Neural cell (in vitro differentiated cells): ENCODE measurements at regions not wholly inside any gene's neighbourhood (a gene's known extent, or its start where the extent isn't known, plus 50 kb on each side); places are given as distances from the start of the nearest gene placed in this dataset.

Experiments used
- H2AFZ ChIP-seq: fragments of 200-600, 300-800 bp; sonication (generic), shearing (Covaris generic); 2 replicates; pipeline ENCODE4 v1.6.0; 2014; ENCODE audit warnings: low read depth, mild to moderate bottlenecking, antibody characterized with exemption, low read length, moderate library complexity
- H3F3A ChIP-seq: fragments of 200-600 bp; shearing (Covaris generic); 2 replicates; pipeline ENCODE4 v1.6.1; 2016; ENCODE audit warnings: mild to moderate bottlenecking, moderate library complexity, mixed read lengths, antibody characterized with exemption, low read length; ENCODE audit not compliant: insufficient read depth, poor library complexity, severe bottlenecking
- H3K27ac ChIP-seq: fragments of 200-600, 300-800 bp; sonication (generic), shearing (Covaris generic); 2 replicates; pipeline ENCODE4 v1.5.1; 2014; ENCODE audit warnings: mild to moderate bottlenecking, low read length, moderate library complexity
- H3K27me3 ChIP-seq: fragments of 300-800, 200-600 bp; sonication (generic), shearing (Covaris generic); 2 replicates; pipeline ENCODE4 v1.6.0; 2014; ENCODE audit warnings: mild to moderate bottlenecking, low read depth, low read length, moderate library complexity; ENCODE audit not compliant: insufficient read depth
- H3K36me3 ChIP-seq: fragments of 300-800, 200-600 bp; sonication (generic), shearing (Covaris generic); 2 replicates; pipeline ENCODE4 v1.5.1; 2014; ENCODE audit warnings: mild to moderate bottlenecking, antibody characterized with exemption, low read length, moderate library complexity; ENCODE audit not compliant: insufficient read depth
- H3K4me2 ChIP-seq: fragments of 300-800, 200-600 bp; sonication (generic), shearing (Covaris generic); 2 replicates; pipeline ENCODE4 v1.6.0; 2014; ENCODE audit warnings: mild to moderate bottlenecking, low read length
- H3K4me3 ChIP-seq: fragments of 300-800, 200-600 bp; sonication (generic), shearing (Covaris generic); 2 replicates; pipeline ENCODE4 v1.5.1; 2014; ENCODE audit warnings: mild to moderate bottlenecking, low read length, moderate library complexity
- H3K79me2 ChIP-seq: fragments of 200-600 bp; shearing (Covaris generic); replicated peaks from 2 replicates; pipeline ENCODE4 v1.6.0; 2014; ENCODE audit warnings: mild to moderate bottlenecking, low read length, moderate library complexity; ENCODE audit not compliant: insufficient read depth
- H3K9ac ChIP-seq: fragments of 300-800, 200-600 bp; sonication (generic), shearing (Covaris generic); 2 replicates; pipeline ENCODE4 v1.6.1; 2016; ENCODE audit warnings: mild to moderate bottlenecking, low read length, mixed read lengths
- H3K9me2 ChIP-seq: fragments of 200-600 bp; shearing (Covaris generic); 2 replicates; pipeline ENCODE4 v1.6.1; 2016; ENCODE audit warnings: mild to moderate bottlenecking, low read length, mixed read lengths; ENCODE audit not compliant: insufficient read depth
- H3K9me3 ChIP-seq: fragments of 200-600, 300-800 bp; sonication (generic), shearing (Covaris generic); 2 replicates; pipeline ENCODE4 v1.6.1; 2016; ENCODE audit warnings: mild to moderate bottlenecking, mixed run types, low read length, moderate library complexity, mixed read lengths
- H4K20me1 ChIP-seq: fragments of 200-600 bp; shearing (Covaris generic); 2 replicates; pipeline ENCODE4 v1.6.1; 2016; ENCODE audit warnings: mild to moderate bottlenecking, mixed run types; ENCODE audit not compliant: insufficient read depth
- EP300 ChIP-seq: fragments of 450-650 bp; conservative IDR thresholded peaks from 2 replicates; pipeline ENCODE4 v1.6.1; 2014; ENCODE audit warnings: antibody characterized with exemption, mild to moderate bottlenecking, moderate library complexity; ENCODE audit not compliant: poor library complexity, severe bottlenecking
- EZH2 ChIP-seq: fragments of 200-600, 300-800 bp; shearing (Covaris generic), sonication (generic); IDR thresholded peaks from 2 replicates; pipeline ENCODE4 v1.6.1; 2014; ENCODE audit warnings: antibody characterized with exemption, low read length, borderline replicate concordance, mild to moderate bottlenecking; ENCODE audit not compliant: insufficient read depth, poor library complexity, severe bottlenecking
- MXI1 ChIP-seq: fragments of 450-650 bp; conservative IDR thresholded peaks from 2 replicates; pipeline ENCODE4 v1.6.1; 2014; ENCODE audit warnings: antibody characterized with exemption, mild to moderate bottlenecking; ENCODE audit not compliant: poor library complexity, severe bottlenecking
- POLR2AphosphoS5 ChIP-seq: IDR thresholded peaks from 2 replicates; pipeline ENCODE4 v1.6.1; 2012
- RAD21 ChIP-seq: fragments of 450-650 bp; conservative IDR thresholded peaks from 2 replicates; pipeline ENCODE4 v1.6.1; 2014; ENCODE audit warnings: antibody characterized with exemption, mild to moderate bottlenecking, moderate library complexity
- SMC3 ChIP-seq: fragments of 450-650 bp; conservative IDR thresholded peaks from 2 replicates; pipeline ENCODE4 v1.6.1; 2014; ENCODE audit warnings: antibody characterized with exemption, mild to moderate bottlenecking, moderate library complexity; ENCODE audit not compliant: poor library complexity
- TAF1 ChIP-seq: IDR thresholded peaks from 2 replicates; pipeline ENCODE4 v1.6.1; 2012; ENCODE audit warnings: low read depth
- TF ChIP-seq, protein P1 (sequence below): fragments of 450-650 bp; IDR thresholded peaks from 2 replicates; pipeline ENCODE4 v1.5.1; 2014; ENCODE audit warnings: antibody characterized with exemption, mild to moderate bottlenecking, moderate library complexity; ENCODE audit not compliant: poor library complexity, severe bottlenecking
- TF ChIP-seq, protein P2 (sequence below): IDR thresholded peaks from 2 replicates; pipeline ENCODE4 v1.6.1; 2012; ENCODE audit warnings: borderline replicate concordance

GRCh38 chr18:75790796-75791195 lies 363.3 kb upstream of the SMIM21 start:
- H2AFZ ChIP-seq = no peak overlapping the region
- no peaks in the 10 kb centered on the region for H3K9me2 ChIP-seq
- H3K4me2 ChIP-seq = no peak overlapping the region
- no peak overlapping the region for H3K27ac ChIP-seq
- no peaks in the 10 kb centered on the region for H3K79me2 ChIP-seq
- no peak for TF ChIP-seq RAD21
- H3K27me3 ChIP-seq = no peaks in the 10 kb centered on the region
- no peaks in the 10 kb centered on the region for H3K36me3 ChIP-seq
- H3F3A ChIP-seq = no peaks in the 10 kb centered on the region
- no peaks in the 10 kb centered on the region for H4K20me1 ChIP-seq
- H3K4me3 ChIP-seq = no peak overlapping the region
- H3K9me3 ChIP-seq = no peaks in the 10 kb centered on the region
- no peak overlapping the region for H3K9ac ChIP-seq

- H3K27me3 ChIP-seq = no peaks in the 10 kb centered on the region
- no peaks in the 10 kb centered on the region for H3K9me3 ChIP-seq
- no peak overlapping the region for H3K9ac ChIP-seq
- no peaks in the 10 kb centered on the region for H3K79me2 ChIP-seq
- TF ChIP-seq POLR2AphosphoS5 = no peak
- TF ChIP-seq EP300 = no peak
- no peak for TF ChIP-seq SMC3
- TF ChIP-seq, protein P1, sequence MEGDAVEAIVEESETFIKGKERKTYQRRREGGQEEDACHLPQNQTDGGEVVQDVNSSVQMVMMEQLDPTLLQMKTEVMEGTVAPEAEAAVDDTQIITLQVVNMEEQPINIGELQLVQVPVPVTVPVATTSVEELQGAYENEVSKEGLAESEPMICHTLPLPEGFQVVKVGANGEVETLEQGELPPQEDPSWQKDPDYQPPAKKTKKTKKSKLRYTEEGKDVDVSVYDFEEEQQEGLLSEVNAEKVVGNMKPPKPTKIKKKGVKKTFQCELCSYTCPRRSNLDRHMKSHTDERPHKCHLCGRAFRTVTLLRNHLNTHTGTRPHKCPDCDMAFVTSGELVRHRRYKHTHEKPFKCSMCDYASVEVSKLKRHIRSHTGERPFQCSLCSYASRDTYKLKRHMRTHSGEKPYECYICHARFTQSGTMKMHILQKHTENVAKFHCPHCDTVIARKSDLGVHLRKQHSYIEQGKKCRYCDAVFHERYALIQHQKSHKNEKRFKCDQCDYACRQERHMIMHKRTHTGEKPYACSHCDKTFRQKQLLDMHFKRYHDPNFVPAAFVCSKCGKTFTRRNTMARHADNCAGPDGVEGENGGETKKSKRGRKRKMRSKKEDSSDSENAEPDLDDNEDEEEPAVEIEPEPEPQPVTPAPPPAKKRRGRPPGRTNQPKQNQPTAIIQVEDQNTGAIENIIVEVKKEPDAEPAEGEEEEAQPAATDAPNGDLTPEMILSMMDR = no peak
- no peak for TF ChIP-seq RAD21
- TF ChIP-seq, protein P2, sequence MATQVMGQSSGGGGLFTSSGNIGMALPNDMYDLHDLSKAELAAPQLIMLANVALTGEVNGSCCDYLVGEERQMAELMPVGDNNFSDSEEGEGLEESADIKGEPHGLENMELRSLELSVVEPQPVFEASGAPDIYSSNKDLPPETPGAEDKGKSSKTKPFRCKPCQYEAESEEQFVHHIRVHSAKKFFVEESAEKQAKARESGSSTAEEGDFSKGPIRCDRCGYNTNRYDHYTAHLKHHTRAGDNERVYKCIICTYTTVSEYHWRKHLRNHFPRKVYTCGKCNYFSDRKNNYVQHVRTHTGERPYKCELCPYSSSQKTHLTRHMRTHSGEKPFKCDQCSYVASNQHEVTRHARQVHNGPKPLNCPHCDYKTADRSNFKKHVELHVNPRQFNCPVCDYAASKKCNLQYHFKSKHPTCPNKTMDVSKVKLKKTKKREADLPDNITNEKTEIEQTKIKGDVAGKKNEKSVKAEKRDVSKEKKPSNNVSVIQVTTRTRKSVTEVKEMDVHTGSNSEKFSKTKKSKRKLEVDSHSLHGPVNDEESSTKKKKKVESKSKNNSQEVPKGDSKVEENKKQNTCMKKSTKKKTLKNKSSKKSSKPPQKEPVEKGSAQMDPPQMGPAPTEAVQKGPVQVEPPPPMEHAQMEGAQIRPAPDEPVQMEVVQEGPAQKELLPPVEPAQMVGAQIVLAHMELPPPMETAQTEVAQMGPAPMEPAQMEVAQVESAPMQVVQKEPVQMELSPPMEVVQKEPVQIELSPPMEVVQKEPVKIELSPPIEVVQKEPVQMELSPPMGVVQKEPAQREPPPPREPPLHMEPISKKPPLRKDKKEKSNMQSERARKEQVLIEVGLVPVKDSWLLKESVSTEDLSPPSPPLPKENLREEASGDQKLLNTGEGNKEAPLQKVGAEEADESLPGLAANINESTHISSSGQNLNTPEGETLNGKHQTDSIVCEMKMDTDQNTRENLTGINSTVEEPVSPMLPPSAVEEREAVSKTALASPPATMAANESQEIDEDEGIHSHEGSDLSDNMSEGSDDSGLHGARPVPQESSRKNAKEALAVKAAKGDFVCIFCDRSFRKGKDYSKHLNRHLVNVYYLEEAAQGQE = no peak
- TF ChIP-seq MXI1 = no peak
- TF ChIP-seq EZH2 = no peak
- no peak for TF ChIP-seq TAF1
- no peak overlapping the region for H3K4me2 ChIP-seq
- no peaks in the 10 kb centered on the region for H4K20me1 ChIP-seq
- H3K9me2 ChIP-seq = no peaks in the 10 kb centered on the region
- H3K36me3 ChIP-seq = no peaks in the 10 kb centered on the region
- H3F3A ChIP-seq = no peaks in the 10 kb centered on the region
- H2AFZ ChIP-seq = no peak overlapping the region
- H3K4me3 ChIP-seq = no peak overlapping the region
- H3K27ac ChIP-seq = no peak overlapping the region
Measured at GRCh38 chr18:75790111-75790510, 362.6 kb upstream of the SMIM21 start.

DNA sequence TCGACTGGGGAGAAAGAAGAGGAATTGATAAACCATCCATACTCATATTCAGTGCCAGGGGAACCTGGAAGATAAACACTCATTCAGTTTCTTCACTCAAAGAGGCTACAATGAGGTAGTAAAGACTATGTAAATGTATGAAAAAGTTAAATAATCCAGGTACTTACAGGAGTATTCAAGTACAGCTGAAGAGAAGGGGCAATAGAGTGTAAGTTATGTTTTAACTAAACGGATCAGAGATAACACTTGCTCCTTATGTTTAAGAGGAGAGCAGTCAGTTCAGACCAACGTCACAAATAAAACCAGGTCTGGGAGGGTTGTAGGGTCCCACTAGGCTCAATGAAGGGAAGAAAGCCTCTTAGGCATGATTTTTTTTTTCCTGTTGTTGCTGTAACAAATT lies 358.3 kb upstream of the SMIM21 start:
- Histone ChIP-seq H3K79me2 (no peaks in the 10 kb centered on the region), H3K4me2 (no peak overlapping the region), H3K9ac (no peak overlapping the region), H3K4me3 (no peak overlapping the region), H3K27ac (no peak overlapping the region), H3K36me3 (no peaks in the 10 kb centered on the region), H3K9me2 (no peaks in the 10 kb centered on the region), H3K9me3 (no peaks in the 10 kb centered on the region), H3F3A (no peaks in the 10 kb centered on the region), H3K27me3 (no peaks in the 10 kb centered on the region), H2AFZ (no peak overlapping the region), H4K20me1 (no peaks in the 10 kb centered on the region)
- TF ChIP-seq RAD21 (no peak), EP300 (no peak), POLR2AphosphoS5 (no peak), SMC3 (no peak)
